SH-SY5Y (cell line): ENCODE measurements at regions not wholly inside any gene's neighbourhood (a gene's known extent, or its start where the extent isn't known, plus 50 kb on each side); places are given as distances from the start of the nearest gene placed in this dataset.

Experiments
- GATA2 ChIP-seq: IDR thresholded peaks from 2 replicates; pipeline ENCODE4 v1.6.1; 2011; ENCODE audit warnings: mild to moderate bottlenecking, low read depth, low read length
- GATA3 ChIP-seq: IDR thresholded peaks from 2 replicates; pipeline ENCODE4 v1.6.1; 2011; ENCODE audit warnings: low read depth, mild to moderate bottlenecking, low read length, moderate library complexity

- no peak for TF ChIP-seq GATA3
- TF ChIP-seq GATA2, result no peak
Observed at GRCh38 chr1:4305526-4306301, 348.7 kb upstream of the AJAP1 start.
